T-helper 1 cell (primary cell): ENCODE measurements at regions not wholly inside any gene's neighbourhood (a gene's known extent, or its start where the extent isn't known, plus 50 kb on each side); places are given as distances from the start of the nearest gene placed in this dataset.
"Not testable (repeated sequence)": the region's sequence is repeated elsewhere in the genome, so short reads cannot be mapped to it uniquely, and the experiment has no call there.

Experiments used
- DNase-seq, 5 donors: peaks; one replicate each; pipeline ENCODE4 v3.0.0-alpha.2; 2012 to 2020

- peak; percentile 14 to 81 (median 20) for DNase-seq
These were observed 109.2 kb upstream of the EGLN3 start for GRCh38 chr14:34059925-34060650.

- DNase-seq = no peak
These were observed 108.4 kb upstream of the EGLN3 start for GRCh38 chr14:34059037-34059924.

- no peak for DNase-seq
These were observed 107.6 kb upstream of the EGLN3 start for GRCh38 chr14:34058510-34058909.

- no peak for DNase-seq
These were observed 105.2 kb upstream of the EGLN3 start for GRCh38 chr14:34056046-34056445.

- peak in 1 of 5 donors; percentile 15 for DNase-seq
These were observed 104.5 kb upstream of the EGLN3 start for GRCh38 chr14:34055157-34055950.

GRCh38 chr14:34053666-34054065, 102.8 kb upstream of the EGLN3 start:
- DNase-seq = no peak

GRCh38 chr14:34052658-34053014, 101.8 kb upstream of the EGLN3 start:
- no peak for DNase-seq

GRCh38 chr14:34051966-34052657, 101.2 kb upstream of the EGLN3 start:
- DNase-seq = peak in 1 of 5 donors; percentile 36

GRCh38 chr14:34050606-34051005, 99.7 kb upstream of the EGLN3 start:
- DNase-seq = no peak

- no peak for DNase-seq
These were observed 98.9 kb upstream of the EGLN3 start for GRCh38 chr14:34049790-34050189.

- DNase-seq = not testable (repeated sequence)
These were observed 98.3 kb upstream of the EGLN3 start for GRCh38 chr14:34049187-34049586.

- DNase-seq = peak in 1 of 5 donors; percentile 23
These were observed 96.1 kb upstream of the EGLN3 start for GRCh38 chr14:34046799-34047520.

- DNase-seq = peak in 1 of 5 donors; percentile 17
These were observed 93.9 kb upstream of the EGLN3 start for GRCh38 chr14:34044666-34045306.

GRCh38 chr14:34044373-34044637, 93.4 kb upstream of the EGLN3 start:
- DNase-seq = no peak

- peak; percentile 10 to 97 (median 31) for DNase-seq
These were observed 92.9 kb upstream of the EGLN3 start for GRCh38 chr14:34043627-34044372.

GRCh38 chr14:34041220-34041619, 90.3 kb upstream of the EGLN3 start:
- no peak for DNase-seq

GRCh38 chr14:34040766-34041165, 89.9 kb upstream of the EGLN3 start:
- no peak for DNase-seq

- no peak for DNase-seq
These were observed 88.7 kb upstream of the EGLN3 start for GRCh38 chr14:34039428-34040047.

- no peak for DNase-seq
These were observed 87.6 kb upstream of the EGLN3 start for GRCh38 chr14:34038358-34039057.

- no peak for DNase-seq
These were observed 85.5 kb upstream of the EGLN3 start for GRCh38 chr14:34036319-34036766.
